ENCODE measurements at regions not wholly inside any gene's neighbourhood (a gene's known extent, or its start where the extent isn't known, plus 50 kb on each side); places are given as distances from the start of the nearest gene placed in this dataset.
A peak's percentile ranks its signal among the peaks of the same experiment; 100 is the strongest.
"Not testable (repeated sequence)": the region's sequence is repeated elsewhere in the genome, so short reads cannot be mapped to it uniquely, and the experiment has no call there.

- Histone ChIP-seq H3K27ac (peak overlapping the region in 2 of 5 donors; percentile 41 to 47), H3K27me3 (no peaks in the 10 kb centered on the region), H3K36me3 (replicated peaks in 1 of 2) (no peaks in the 10 kb centered on the region), H3K4me3 (no peak overlapping the region), H3K9me3 (replicated peaks in 1 of 3) (no peaks in the 10 kb centered on the region), H3K4me1 (replicated peaks in 1 of 2) (peaks cover 6 to 11% of the 10 kb centered on the region in 2 donors)
- no peak for TF ChIP-seq CTCF (IDR thresholded peaks at IDR 0.05)
- TF ChIP-seq POLR2A (IDR thresholded peaks at IDR 0.05): peak in 1 of 2 donors; percentile 59
- WGBS, 4 donors: 42 to 54% (median 47%) methylated on average over 7 of the region's 7 CpGs
- peak; percentile 75 to 91 (median 87) for DNase-seq
- intact Hi-C loops (cut with DNase I): no loop called here
Observed at GRCh38 chr9:89850631-89851325, 246.0 kb downstream of the GADD45G start.

DNA sequence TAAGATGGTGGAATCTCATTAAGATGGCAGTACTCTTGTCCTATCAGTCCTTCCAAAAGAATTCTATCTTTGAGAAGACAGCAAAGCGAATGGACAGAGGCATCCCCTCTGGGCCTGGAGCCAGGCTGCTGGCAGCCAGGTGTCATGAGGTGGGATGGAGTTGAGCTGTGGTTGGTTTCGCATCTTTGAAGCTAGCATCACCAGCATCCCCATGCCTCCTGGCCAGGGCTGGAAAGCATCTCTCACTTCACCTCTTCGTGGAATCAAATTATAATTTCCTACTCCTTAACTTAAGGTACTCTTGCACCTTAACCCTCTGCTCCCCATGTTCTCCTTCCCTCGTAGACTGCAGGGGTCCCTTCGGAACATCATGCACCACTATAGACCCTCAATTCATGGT, 248.3 kb downstream of the GADD45G start:
- intact Hi-C loops (cut with DNase I): no loop called here
- Histone ChIP-seq H3K9me3 (replicated peaks in 1 of 3) (no peaks in the 10 kb centered on the region), H3K4me1 (replicated peaks in 1 of 2) (peaks cover 6 to 11% of the 10 kb centered on the region in 2 donors), H3K4me3 (no peak overlapping the region), H3K27ac (no peak overlapping the region), H3K27me3 (no peaks in the 10 kb centered on the region), H3K36me3 (replicated peaks in 1 of 2) (no peaks in the 10 kb centered on the region)
- peak in 1 of 7 donors; percentile 7 for DNase-seq
- 92 to 98% (median 95%) methylated on average over 3 to 5 of the region's 5 CpGs for WGBS, 4 donors
- TF ChIP-seq POLR2A (IDR thresholded peaks at IDR 0.05) (no peak), CTCF (IDR thresholded peaks at IDR 0.05) (no peak)

DNA sequence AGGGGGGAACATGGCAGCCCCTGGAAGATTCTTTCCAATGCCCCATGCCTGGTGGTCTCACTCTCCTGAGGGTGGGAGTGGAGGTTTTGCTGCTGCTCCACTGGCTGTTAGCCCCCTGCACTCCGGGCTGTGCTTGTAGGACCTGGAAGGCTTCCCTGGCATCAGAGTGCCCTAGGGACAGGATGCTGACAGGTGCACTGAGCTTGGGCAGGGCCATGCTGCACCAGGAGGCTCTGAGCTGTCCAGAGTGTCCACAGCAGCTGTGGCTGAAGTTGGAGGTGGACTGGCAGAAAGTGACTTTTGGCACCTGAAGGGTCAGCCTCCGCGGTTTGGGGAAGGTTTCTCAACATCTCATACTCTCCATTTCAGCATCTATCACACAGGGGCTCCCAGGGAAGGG, 249.1 kb downstream of the GADD45G start:
- Histone ChIP-seq H3K9me3 (replicated peaks in 1 of 3) (no peaks in the 10 kb centered on the region), H3K27me3 (no peaks in the 10 kb centered on the region), H3K36me3 (replicated peaks in 1 of 2) (no peaks in the 10 kb centered on the region), H3K4me1 (replicated peaks in 1 of 2) (peaks cover 6 to 11% of the 10 kb centered on the region in 2 donors), H3K27ac (no peak overlapping the region), H3K4me3 (no peak overlapping the region)
- peak in 2 of 7 donors; percentile 7 to 35 for DNase-seq
- WGBS, 4 donors: 88 to 93% (median 91%) methylated on average over 1 to 3 of the region's 3 CpGs
- intact Hi-C loops (cut with DNase I): no loop called here
- TF ChIP-seq POLR2A (IDR thresholded peaks at IDR 0.05) (no peak), CTCF (IDR thresholded peaks at IDR 0.05) (no peak)

GRCh38 chr9:89854715-89855475, 250.1 kb downstream of the GADD45G start:
- intact Hi-C loops (cut with DNase I): no loop called here
- DNase-seq: peak in 3 of 7 donors; percentile 9 to 35 (median 18)
- 85 to 94% (median 87%) methylated on average over 10 to 11 of the region's 11 CpGs for WGBS, 4 donors
- peaks cover 6 to 11% of the 10 kb centered on the region in 2 donors for H3K4me1 ChIP-seq (replicated peaks in 1 of 2)
- no peak overlapping the region for H3K27ac ChIP-seq
- no peaks in the 10 kb centered on the region for H3K9me3 ChIP-seq (replicated peaks in 1 of 3)
- no peaks in the 10 kb centered on the region for H3K36me3 ChIP-seq (replicated peaks in 1 of 2)
- no peaks in the 10 kb centered on the region for H3K27me3 ChIP-seq
- H3K4me3 ChIP-seq: no peak overlapping the region
- TF ChIP-seq CTCF (IDR thresholded peaks at IDR 0.05) (no peak), POLR2A (IDR thresholded peaks at IDR 0.05) (no peak)

GRCh38 chr9:89856296-89856695, 251.5 kb downstream of the GADD45G start:
- intact Hi-C loops (cut with DNase I); H3K4me3 ChIP-seq; H3K36me3 ChIP-seq (replicated peaks in 1 of 2); H3K27ac ChIP-seq; H3K9me3 ChIP-seq (replicated peaks in 1 of 3); H3K4me1 ChIP-seq (replicated peaks in 1 of 2); H3K27me3 ChIP-seq: not testable (repeated sequence)
- peak in 2 of 7 donors; percentile 13 to 39 for DNase-seq
- WGBS, 4 donors: 90 to 98% (median 95%) methylated on average over 5 of the region's 5 CpGs

- H3K9me3 ChIP-seq (replicated peaks in 1 of 3); H3K27ac ChIP-seq; H3K27me3 ChIP-seq; intact Hi-C loops (cut with DNase I); H3K4me1 ChIP-seq (replicated peaks in 1 of 2); H3K4me3 ChIP-seq; H3K36me3 ChIP-seq (replicated peaks in 1 of 2): not testable (repeated sequence)
- peak in 1 of 7 donors; percentile 36 for DNase-seq
Observed at GRCh38 chr9:89856950-89857349, 252.1 kb downstream of the GADD45G start.

- H3K9me3 ChIP-seq (replicated peaks in 1 of 3); H3K27me3 ChIP-seq; H3K27ac ChIP-seq; H3K4me1 ChIP-seq (replicated peaks in 1 of 2); H3K36me3 ChIP-seq (replicated peaks in 1 of 2); intact Hi-C loops (cut with DNase I); H3K4me3 ChIP-seq: not testable (repeated sequence)
- 54 to 85% (median 72%) methylated on average over 3 to 7 of the region's 7 CpGs for WGBS, 4 donors
- peak in 1 of 7 donors; percentile 34 for DNase-seq
Observed at GRCh38 chr9:89859842-89860241, 255.0 kb downstream of the GADD45G start.
